Smooth muscle cell of the brain vasculature (primary cell): ENCODE measurements at regions not wholly inside any gene's neighbourhood (a gene's known extent, or its start where the extent isn't known, plus 50 kb on each side); places are given as distances from the start of the nearest gene placed in this dataset.
"Not testable (repeated sequence)": the region's sequence is repeated elsewhere in the genome, so short reads cannot be mapped to it uniquely, and the experiment has no call there.

ENCODE experiments used
- DNase-seq: peaks from one replicate; pipeline ENCODE4 v3.0.0-alpha.2; 2012; ENCODE audit warnings: low read depth, low spot score

DNA sequence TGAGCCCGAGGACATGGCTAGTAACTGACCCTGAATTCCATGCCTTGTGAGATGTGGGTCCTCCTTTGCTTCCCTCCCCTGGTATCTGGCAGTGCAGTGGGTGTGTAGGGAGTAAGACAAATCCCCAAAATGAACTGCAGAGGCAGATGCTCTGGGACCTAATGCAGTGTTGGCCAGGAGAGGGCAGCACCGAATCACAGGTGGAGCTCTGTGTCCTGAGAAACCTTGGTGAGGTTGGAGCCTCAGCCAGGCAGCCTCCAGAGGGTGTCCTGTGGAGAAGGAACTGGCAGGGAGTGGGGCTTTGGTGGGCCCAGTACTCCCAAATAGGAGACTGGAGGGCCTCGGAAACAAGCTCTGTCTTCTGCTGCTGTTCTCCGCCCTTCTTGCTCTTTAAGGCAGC lies 209.9 kb downstream of the CCNG2 start:
- not testable (repeated sequence) for DNase-seq

GRCh38 chr4:77367638-77368037 lies 210.6 kb downstream of the CCNG2 start:
- DNase-seq = no peak

DNA sequence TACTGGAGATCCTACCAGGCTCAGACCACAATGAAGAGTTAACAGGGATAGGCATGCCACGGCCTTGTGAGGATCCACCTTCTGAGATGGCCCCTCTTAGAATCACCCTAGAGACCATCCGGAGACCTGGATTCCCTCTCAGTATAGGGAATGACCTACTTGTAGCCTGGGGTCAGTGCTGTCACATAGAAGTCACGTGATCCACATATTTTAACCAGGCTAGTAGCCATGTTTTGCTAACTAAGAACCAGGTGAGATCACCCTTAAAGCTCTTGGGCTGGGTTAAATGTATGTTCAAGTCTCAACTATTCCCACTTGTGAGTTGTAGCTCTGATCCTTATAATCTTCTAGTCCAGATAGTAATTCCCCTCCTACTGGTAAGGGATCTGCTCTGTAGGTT lies 215.4 kb downstream of the CCNG2 start:
- no peak for DNase-seq

DNA sequence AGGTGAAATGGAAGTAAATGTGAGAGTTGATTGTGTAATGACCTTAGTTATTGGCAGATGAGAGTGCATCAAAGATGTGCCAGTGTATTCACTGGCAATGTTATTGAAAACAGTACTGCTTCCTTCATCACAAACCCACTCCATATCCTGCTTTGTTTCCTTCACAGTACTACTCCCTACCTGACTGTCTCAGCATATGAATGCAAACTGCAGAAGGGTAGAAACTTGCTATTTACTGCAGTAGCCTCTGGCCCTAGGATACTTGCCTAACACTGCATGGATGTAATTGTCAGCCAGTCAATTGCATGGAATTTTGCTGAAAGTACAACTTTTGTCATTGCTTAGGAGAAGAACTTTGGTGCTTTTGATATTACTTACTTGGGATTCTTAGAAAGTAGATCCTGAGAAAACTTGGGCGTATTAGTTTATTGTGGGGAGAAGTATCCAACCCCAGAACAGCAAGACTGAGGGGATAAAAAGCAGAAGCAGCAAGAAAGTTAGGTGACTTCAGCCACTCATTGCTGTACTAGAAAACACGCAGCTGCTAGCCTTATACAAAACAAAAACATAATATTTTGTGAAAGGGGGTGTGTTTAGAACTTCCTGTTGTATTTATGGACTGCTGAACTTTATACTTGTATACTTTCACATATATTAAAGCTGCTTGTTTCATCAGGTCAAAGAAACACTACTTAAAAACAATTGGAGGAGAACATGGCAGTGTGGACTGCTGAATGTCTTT lies 219.0 kb downstream of the CCNG2 start:
- no peak for DNase-seq

- no peak for DNase-seq
These were observed 219.9 kb downstream of the CCNG2 start for GRCh38 chr4:77376788-77377460.

- DNase-seq = no peak
These were observed 221.5 kb upstream of the CXCL13 start for GRCh38 chr4:77384094-77384493.

DNA sequence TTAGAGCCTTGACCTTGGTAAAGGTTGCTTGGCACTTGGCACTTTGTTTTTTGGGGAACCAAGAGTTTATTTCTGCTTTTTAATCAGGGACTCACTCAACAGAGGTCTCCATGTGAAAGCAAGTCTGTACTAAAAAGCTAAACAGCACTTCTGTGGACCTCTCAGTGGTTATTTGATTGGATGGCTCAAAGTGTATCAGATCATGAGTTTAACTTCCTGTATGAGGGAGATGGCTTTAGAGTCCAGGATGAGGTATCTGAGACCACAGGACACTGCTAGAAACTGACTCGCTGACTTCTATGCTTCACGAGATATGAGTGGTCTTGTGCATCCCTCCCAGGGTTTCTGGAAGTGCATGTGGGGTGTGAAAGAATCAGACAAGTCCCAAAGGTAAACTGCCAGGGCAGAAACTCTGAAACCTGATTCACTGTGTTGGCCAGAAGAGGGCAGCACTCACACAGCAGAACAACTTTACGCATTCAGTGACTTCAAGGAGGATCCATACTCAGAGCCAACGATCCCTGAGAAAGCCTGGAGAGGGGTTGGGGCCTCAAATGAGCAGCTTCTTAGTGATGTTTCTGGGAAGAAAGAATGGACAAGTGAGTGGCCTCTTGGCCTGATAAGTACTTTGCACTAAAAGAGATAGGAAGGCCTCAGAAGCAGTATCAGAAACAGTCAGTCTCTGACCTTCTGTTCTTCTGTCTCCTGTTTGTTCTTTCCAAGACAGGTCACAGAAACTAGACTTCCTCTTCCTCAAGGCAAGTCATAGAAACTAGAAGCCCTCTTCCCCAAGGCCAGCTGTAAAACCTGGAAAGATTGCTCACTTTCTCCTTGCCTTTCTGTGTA lies 220.3 kb upstream of the CXCL13 start:
- peak; percentile 37 for DNase-seq

GRCh38 chr4:77393996-77394395 lies 211.6 kb upstream of the CXCL13 start:
- no peak for DNase-seq

GRCh38 chr4:77395481-77395880 lies 210.1 kb upstream of the CXCL13 start:
- no peak for DNase-seq

- DNase-seq = no peak
These were observed 207.4 kb upstream of the CXCL13 start for GRCh38 chr4:77398256-77398655.

DNA sequence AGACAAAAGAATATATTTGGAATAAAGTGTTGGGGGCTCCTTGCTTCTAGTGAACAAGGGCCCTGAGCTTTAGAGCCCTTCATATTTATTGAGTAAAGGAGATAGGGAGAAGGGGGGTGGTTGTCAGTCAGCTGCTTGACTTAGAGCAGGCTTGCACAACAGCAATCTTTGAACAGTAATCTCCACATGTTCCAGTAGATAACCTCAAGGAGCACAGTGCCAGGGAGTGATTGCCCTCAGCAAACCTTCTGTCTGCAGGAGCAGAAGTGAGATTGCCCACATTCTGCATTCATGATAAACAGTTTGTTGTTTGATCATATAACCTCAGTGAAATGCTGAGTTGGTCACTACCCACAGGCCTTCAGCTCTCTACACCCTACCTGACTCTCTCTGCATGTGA lies 205.8 kb upstream of the CXCL13 start:
- DNase-seq = no peak

- no peak for DNase-seq
These were observed 191.9 kb upstream of the CXCL13 start for GRCh38 chr4:77413766-77414165.

GRCh38 chr4:77415689-77416088 lies 189.9 kb upstream of the CXCL13 start:
- DNase-seq = no peak

GRCh38 chr4:77418333-77418732 lies 187.3 kb upstream of the CXCL13 start:
- no peak for DNase-seq

DNA sequence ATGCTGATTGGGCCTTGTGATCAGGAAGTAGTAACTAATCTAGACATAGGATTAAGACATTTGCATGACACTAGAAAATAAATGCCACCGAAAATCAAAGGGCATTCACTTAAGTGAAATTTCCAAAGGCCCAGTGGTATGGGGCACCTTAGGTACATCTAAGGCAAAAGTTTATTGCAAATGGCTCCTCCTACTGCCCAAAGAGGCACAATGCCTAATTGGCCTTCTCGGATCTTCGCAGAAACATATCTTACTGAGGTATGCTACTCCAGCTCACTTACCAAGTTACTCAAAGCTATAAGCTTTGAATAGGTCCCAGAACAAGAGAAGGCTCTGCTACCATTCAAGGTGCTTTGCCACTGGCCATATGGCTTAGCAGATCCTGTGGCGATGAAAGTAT lies 174.8 kb upstream of the CXCL13 start:
- DNase-seq = no peak

GRCh38 chr4:77431546-77431945 lies 174.1 kb upstream of the CXCL13 start:
- DNase-seq = no peak

GRCh38 chr4:77432717-77433417 lies 172.8 kb upstream of the CXCL13 start:
- no peak for DNase-seq

DNA sequence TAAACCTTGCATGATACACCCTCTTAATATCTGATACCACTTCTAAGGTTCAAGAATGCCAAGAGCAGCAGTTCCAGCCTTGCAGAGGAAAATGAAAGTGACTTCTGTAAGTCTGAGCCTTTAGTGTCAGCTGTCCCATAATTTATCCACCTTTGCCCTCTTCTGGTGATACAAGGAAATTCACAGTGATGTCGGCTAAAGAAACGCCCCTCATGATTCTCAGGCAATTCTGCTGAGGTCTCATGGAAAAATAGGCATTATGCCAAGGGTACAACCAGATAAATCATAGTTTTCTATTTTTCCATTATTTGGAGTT lies 172.2 kb upstream of the CXCL13 start:
- DNase-seq = peak; percentile 10

- DNase-seq = no peak
These were observed 171.1 kb upstream of the CXCL13 start for GRCh38 chr4:77434299-77435092.

DNA sequence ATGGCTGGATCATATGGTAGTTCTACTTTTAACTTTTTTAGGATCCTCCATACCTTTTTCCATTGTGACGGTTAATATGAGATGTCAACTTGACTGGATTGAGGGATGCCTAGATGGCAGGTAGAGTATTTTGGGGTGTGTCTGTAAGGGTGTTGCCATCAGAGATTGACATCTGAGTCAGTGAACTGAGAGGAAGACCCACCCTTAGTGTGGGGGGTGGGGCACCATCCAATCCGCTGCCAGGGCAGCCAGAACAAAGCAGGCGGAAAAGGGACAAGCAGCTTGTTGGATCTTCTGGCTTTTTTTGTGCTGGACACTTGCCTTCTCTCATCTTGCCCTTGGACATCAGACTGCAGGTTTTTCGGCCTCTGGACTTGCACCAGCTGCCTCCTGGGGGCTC lies 168.5 kb upstream of the CXCL13 start:
- no peak for DNase-seq

DNA sequence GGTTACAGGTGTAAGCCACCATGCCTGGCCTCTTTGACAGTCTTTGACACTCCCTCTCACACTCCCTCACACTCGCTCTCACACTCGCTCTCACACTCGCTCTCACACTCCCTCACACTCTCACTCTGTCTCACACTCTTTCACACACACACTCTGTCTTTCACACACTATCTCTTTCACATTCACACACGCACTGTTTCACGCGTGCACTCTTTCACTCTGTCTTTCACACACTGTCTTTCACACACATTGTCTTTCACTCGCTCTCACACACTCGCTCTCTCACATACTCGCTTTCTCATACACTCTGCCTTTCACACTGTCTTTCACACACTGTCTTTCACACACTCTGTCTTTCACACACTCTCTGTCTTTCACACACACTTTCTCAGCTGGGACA lies 167.1 kb upstream of the CXCL13 start:
- no peak for DNase-seq
